GM23338 (cell line): ENCODE measurements at regions not wholly inside any gene's neighbourhood (a gene's known extent, or its start where the extent isn't known, plus 50 kb on each side); places are given as distances from the start of the nearest gene placed in this dataset.
"Not testable (repeated sequence)": the region's sequence is repeated elsewhere in the genome, so short reads cannot be mapped to it uniquely, and the experiment has no call there.

Source experiments
- ATAC-seq: fragments of 200-7000 bp; cut with Tn5 transposase; 3 replicates; pipeline ENCODE4 v1.9.1; 2020
- DNase-seq: peaks from one replicate; pipeline ENCODE4 v3.0.0-alpha.2; 2015; ENCODE audit warnings: low spot score
- H2AFZ ChIP-seq: fragments of 200-600 bp; sonication (generic); 2 replicates; pipeline ENCODE4 v1.8.0; 2016; ENCODE audit warnings: antibody characterized with exemption, mild to moderate bottlenecking, moderate library complexity
- H3F3A ChIP-seq: fragments of 200-600 bp; sonication (generic); replicated peaks from 2 replicates; pipeline ENCODE4 v1.8.0; 2017; ENCODE audit warnings: antibody characterized with exemption, mixed run types, low read depth
- H3K27ac ChIP-seq: fragments of 200-600 bp; sonication (generic); 2 replicates; pipeline ENCODE4 v1.6.1; 2016; ENCODE audit warnings: low read depth
- H3K27me3 ChIP-seq: fragments of 200-600 bp; sonication (generic); 2 replicates; pipeline ENCODE4 v1.8.0; 2016; ENCODE audit warnings: mild to moderate bottlenecking, mixed run types, moderate library complexity; ENCODE audit not compliant: insufficient read depth
- H3K36me3 ChIP-seq: fragments of 200-600 bp; sonication (generic); 2 replicates; pipeline ENCODE4 v1.8.0; 2016; ENCODE audit warnings: mild to moderate bottlenecking; ENCODE audit not compliant: insufficient read depth
- H3K4me1 ChIP-seq: fragments of 200-600 bp; sonication (generic); 2 replicates; pipeline ENCODE4 v1.8.0; 2016; ENCODE audit warnings: mild to moderate bottlenecking, moderate library complexity; ENCODE audit not compliant: insufficient read depth
- H3K4me2 ChIP-seq: fragments of 200-600 bp; sonication (generic); 2 replicates; pipeline ENCODE4 v1.7.1; 2017; ENCODE audit warnings: mixed run types
- H3K4me3 ChIP-seq: fragments of 200-600 bp; sonication (generic); 2 replicates; pipeline ENCODE4 v1.6.1; 2016; ENCODE audit warnings: mixed run types
- H3K79me2 ChIP-seq: fragments of 200-600 bp; sonication (generic); replicated peaks from 2 replicates; pipeline ENCODE4 v1.8.0; 2017; ENCODE audit warnings: mild to moderate bottlenecking; ENCODE audit not compliant: insufficient read depth
- H3K9me2 ChIP-seq: fragments of 200-600 bp; sonication (generic); 2 replicates; pipeline ENCODE4 v1.8.0; 2017; ENCODE audit not compliant: insufficient read depth
- H4K20me1 ChIP-seq: fragments of 200-600 bp; sonication (generic); replicated peaks from 2 replicates; pipeline ENCODE4 v1.8.0; 2017; ENCODE audit warnings: mild to moderate bottlenecking; ENCODE audit not compliant: insufficient read depth
- H3K27ac Mint-ChIP-seq: 2 replicates; pipeline ENCODE4 v1.8.0; 2020; ENCODE audit warnings: inconsistent platforms, mild to moderate bottlenecking, moderate library complexity, mixed read lengths
- H3K27me3 Mint-ChIP-seq: 3 replicates; pipeline ENCODE4 v1.8.0; 2022; ENCODE audit warnings: low read depth, mild to moderate bottlenecking, moderate library complexity, mixed read lengths, inconsistent platforms; ENCODE audit not compliant: insufficient read depth, poor library complexity
- H3K36me3 Mint-ChIP-seq: 3 replicates; pipeline ENCODE4 v1.8.0; 2021; ENCODE audit warnings: low read depth, mild to moderate bottlenecking, inconsistent platforms, moderate library complexity, mixed read lengths
- H3K4me1 Mint-ChIP-seq: 3 replicates; pipeline ENCODE4 v1.8.0; 2020; ENCODE audit warnings: mild to moderate bottlenecking, inconsistent platforms, mixed read lengths
- H3K4me3 Mint-ChIP-seq: 3 replicates; pipeline ENCODE4 v1.8.0; 2021; ENCODE audit warnings: moderate library complexity, mild to moderate bottlenecking, inconsistent platforms, mixed read lengths
- H3K9me3 Mint-ChIP-seq: 3 replicates; pipeline ENCODE4 v1.8.0; 2020; ENCODE audit warnings: moderate library complexity, mild to moderate bottlenecking, inconsistent platforms, mixed read lengths

DNA sequence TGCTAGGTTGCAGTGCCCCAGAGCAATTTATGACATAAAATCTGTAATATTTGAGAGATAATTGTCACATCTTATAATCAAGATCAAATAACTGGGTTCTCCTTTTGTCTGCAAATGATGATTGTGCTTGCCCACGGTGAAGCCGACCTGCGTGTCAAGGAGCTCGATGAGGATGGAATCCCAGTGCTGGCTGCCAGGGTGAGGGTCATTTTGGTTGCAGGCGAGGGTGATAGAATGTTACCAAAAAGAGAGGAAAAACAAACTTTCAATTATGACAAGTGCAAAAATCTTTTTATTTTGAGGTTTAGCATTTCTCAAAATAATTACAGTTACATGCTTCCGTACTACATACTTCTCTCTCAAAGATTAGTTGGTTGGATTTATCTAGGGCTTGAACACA is 76.4 kb upstream of the ZNF658 start:
- H3K27ac Mint-ChIP-seq, H3K4me3 Mint-ChIP-seq, H3K9me2 ChIP-seq, DNase-seq, H3K27ac ChIP-seq, H3K79me2 ChIP-seq, H3K27me3 Mint-ChIP-seq, H3K36me3 Mint-ChIP-seq, ATAC-seq, H3K4me1 ChIP-seq, H3K9me3 Mint-ChIP-seq, H3K4me1 Mint-ChIP-seq, H4K20me1 ChIP-seq, H3K4me3 ChIP-seq, H2AFZ ChIP-seq, H3K4me2 ChIP-seq, H3K27me3 ChIP-seq, H3F3A ChIP-seq, H3K36me3 ChIP-seq: not testable (repeated sequence)

DNA sequence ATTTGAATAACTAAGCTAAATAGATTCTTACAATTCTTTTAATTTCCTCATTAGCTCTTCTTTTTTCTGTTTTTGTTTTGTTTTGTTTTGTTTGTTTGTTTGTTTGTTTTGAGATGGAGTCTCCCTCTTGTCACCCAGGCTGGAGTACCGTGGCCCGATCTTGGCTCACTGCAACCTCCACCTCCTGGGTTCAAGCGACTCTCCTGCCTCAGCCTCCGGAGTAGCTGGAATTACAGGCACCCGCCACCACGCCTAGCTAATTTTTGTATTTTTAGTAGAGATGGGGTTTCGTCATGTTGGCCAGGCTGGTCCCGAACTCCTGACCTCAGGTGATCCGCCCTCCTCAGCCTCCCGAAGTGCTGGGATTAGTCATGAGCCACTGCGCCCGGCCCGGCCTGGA is 70.7 kb upstream of the ZNF658 start:
- not testable (repeated sequence) for H3K9me2 ChIP-seq

DNA sequence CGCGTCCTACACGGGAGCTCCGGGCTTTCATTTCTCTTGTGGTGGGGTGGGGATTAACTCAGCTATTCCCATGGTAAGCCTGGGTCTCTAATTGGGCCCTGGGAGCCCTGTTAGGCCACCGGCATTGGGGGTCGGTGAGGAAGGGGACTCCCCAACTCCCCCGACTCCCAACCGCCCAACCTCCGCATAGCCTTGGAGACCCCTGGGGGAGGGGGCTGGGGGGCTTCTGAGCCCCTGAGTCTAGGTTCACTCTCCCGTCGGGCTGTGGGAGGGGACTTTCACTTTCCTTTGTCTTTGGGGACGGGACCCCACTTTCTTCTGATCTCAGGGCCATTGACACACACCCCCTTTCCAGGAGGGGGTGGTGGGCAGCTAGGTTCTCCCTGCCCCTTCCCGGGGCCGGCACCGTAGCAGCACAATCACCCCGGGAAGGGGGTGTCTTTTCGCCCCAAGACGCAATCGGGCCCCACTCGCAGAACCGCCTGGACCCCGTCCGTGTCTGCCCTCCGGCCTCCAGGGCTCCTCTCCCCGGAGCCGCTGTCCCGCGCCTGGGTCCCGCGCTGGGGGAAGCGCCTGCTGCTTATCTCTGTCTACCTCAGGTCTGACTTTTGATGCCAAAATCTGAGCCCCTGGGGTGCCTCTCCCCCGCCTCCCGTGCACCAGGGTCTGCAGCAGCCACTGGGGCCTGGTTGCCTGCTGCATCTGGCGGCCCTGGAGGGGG is 69.6 kb upstream of the ZNF658 start:
- not testable (repeated sequence) for H3K4me1 Mint-ChIP-seq, H3K4me1 ChIP-seq, H3K36me3 ChIP-seq, H3K27me3 ChIP-seq, H2AFZ ChIP-seq, H3K79me2 ChIP-seq, H3K4me3 Mint-ChIP-seq, H3K9me2 ChIP-seq, H3K27me3 Mint-ChIP-seq, H4K20me1 ChIP-seq, H3K27ac ChIP-seq, H3K27ac Mint-ChIP-seq, H3K36me3 Mint-ChIP-seq, H3K4me3 ChIP-seq, H3F3A ChIP-seq, H3K4me2 ChIP-seq, H3K9me3 Mint-ChIP-seq
- peak; percentile 8 for DNase-seq
- peak; percentile 53 for ATAC-seq

More for the DNA sequence above, 70.7 kb upstream of the ZNF658 start:
- not testable (repeated sequence) for H2AFZ ChIP-seq, H3K4me3 ChIP-seq, H3K27ac ChIP-seq, H3K36me3 ChIP-seq, H3K4me1 Mint-ChIP-seq, H3K79me2 ChIP-seq, H3K9me3 Mint-ChIP-seq, H3K27me3 ChIP-seq, H4K20me1 ChIP-seq, H3K27ac Mint-ChIP-seq, H3K4me1 ChIP-seq, H3K4me3 Mint-ChIP-seq, ATAC-seq, H3K36me3 Mint-ChIP-seq, H3K27me3 Mint-ChIP-seq, DNase-seq, H3K4me2 ChIP-seq, H3F3A ChIP-seq

DNA sequence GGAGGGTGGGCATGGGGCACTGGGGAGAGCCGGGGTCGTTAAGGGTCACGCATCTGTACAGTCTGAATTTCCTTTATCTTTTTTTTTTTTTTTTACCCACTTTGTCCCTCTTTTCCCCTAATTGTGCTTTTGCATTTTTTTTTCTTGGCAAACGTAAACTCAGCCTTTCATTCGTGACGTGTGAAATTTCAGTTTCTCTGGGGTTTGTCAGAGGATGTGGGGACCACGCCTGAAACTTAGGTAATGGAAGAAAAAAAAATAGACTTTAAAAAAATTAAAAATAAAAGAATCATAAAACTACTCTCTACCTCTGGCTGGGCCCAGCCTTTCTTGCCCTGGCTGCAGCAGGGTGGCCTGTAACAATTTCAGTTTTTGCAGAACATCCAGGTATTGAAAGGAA is 68.3 kb upstream of the ZNF658 start:
- not testable (repeated sequence) for H3K4me1 Mint-ChIP-seq, H3K36me3 Mint-ChIP-seq, H3K9me2 ChIP-seq, H3K4me1 ChIP-seq, H4K20me1 ChIP-seq, H3K4me2 ChIP-seq, H3K36me3 ChIP-seq, DNase-seq, H3K4me3 Mint-ChIP-seq, H3K4me3 ChIP-seq, H3K27ac ChIP-seq, H3K79me2 ChIP-seq, H3K27me3 ChIP-seq, H3K27me3 Mint-ChIP-seq, ATAC-seq, H3K27ac Mint-ChIP-seq, H3F3A ChIP-seq, H2AFZ ChIP-seq, H3K9me3 Mint-ChIP-seq

DNA sequence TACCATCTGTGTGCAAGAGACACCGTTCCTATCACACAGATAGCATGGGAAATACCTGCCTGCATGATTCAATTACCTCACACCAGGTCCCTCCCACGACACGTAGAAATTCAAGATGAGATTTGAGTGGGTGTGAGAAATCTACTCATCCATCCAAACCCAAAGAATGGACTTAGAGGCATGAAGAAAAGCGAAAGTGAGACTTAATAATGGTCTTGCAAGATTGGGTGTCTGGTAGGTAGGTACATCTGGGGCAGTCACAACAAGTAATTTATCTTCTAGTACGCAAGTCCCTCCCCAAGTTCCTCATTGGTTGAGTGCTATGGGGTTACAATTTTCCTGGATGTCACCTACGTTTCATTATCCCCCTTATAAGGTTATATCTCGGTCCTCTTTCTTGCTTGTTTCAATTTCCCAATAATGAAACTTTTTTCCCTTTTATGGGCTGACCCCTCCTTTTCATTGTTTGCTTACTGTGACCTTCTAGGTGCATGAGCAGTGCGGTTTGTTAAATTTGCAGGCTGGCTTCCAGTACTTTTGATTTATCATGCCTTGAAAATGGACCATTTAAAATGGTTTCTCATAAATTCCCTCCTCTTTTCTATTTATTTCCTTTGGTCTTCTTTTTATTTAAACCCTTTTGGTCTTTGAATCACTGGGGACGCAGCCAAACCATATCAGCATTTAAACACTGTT is 63.1 kb upstream of the ZNF658 start:
- not testable (repeated sequence) for H3K79me2 ChIP-seq, H3F3A ChIP-seq, H3K27ac Mint-ChIP-seq, H3K4me2 ChIP-seq, H3K36me3 ChIP-seq, ATAC-seq, H3K9me2 ChIP-seq, H3K9me3 Mint-ChIP-seq, H3K4me3 ChIP-seq, H3K4me1 Mint-ChIP-seq, DNase-seq, H4K20me1 ChIP-seq, H3K27ac ChIP-seq, H2AFZ ChIP-seq, H3K4me3 Mint-ChIP-seq, H3K27me3 ChIP-seq, H3K4me1 ChIP-seq, H3K27me3 Mint-ChIP-seq, H3K36me3 Mint-ChIP-seq
